Suprapubic skin (tissue), 4 donors: ENCODE measurements at regions not wholly inside any gene's neighbourhood (a gene's known extent, or its start where the extent isn't known, plus 50 kb on each side); places are given as distances from the start of the nearest gene placed in this dataset.

Source experiments
- DNase-seq, 2 donors: peaks; one replicate each; pipeline ENCODE4 v3.0.0-alpha.2; 2019; ENCODE audit warnings: low spot score in 2 of 2
- H3K27ac ChIP-seq: fragments of 200-600 bp; sonication (generic); one replicate; pipeline ENCODE4 v1.5.1; 2019
- H3K27me3 ChIP-seq: fragments of 200-600 bp; sonication (generic); one replicate; pipeline ENCODE4 v1.5.1; 2019
- H3K36me3 ChIP-seq: fragments of 200-600 bp; sonication (generic); one replicate; pipeline ENCODE4 v1.5.1; 2019
- H3K4me1 ChIP-seq: fragments of 200-600 bp; sonication (generic); one replicate; pipeline ENCODE4 v1.5.1; 2019
- H3K4me3 ChIP-seq: fragments of 200-600 bp; sonication (generic); one replicate; pipeline ENCODE4 v1.5.1; 2019; ENCODE audit warnings: mild to moderate bottlenecking
- H3K9me3 ChIP-seq: fragments of 200-600 bp; sonication (generic); one replicate; pipeline ENCODE4 v1.5.1; 2019
- CTCF ChIP-seq, 2 donors: fragments of 200-600 bp in 1 of 2; fragments of 450-650 bp in 1 of 2; sonication (generic) in 1 of 2; IDR thresholded peaks; one replicate each; pipeline ENCODE4 v1.5.1; 2016 to 2019; ENCODE audit warnings: antibody characterized with exemption in 2 of 2, mild to moderate bottlenecking in 1 of 2, moderate library complexity in 1 of 2
- EP300 ChIP-seq: sonication (generic); formaldehyde crosslinking; IDR thresholded peaks from one replicate; pipeline ENCODE4 v1.6.1; 2017; ENCODE audit warnings: antibody characterized with exemption
- POLR2A ChIP-seq, 2 donors: fragments of 450-650 bp; IDR thresholded peaks; one replicate each; pipeline ENCODE4 v1.6.1; 2017; ENCODE audit warnings: antibody characterized with exemption in 2 of 2, mild to moderate bottlenecking in 2 of 2, moderate library complexity in 2 of 2
- POLR2AphosphoS5 ChIP-seq, 3 donors: sonication (generic); formaldehyde crosslinking; IDR thresholded peaks; one replicate each; pipeline ENCODE4 v1.6.1; 2017; ENCODE audit warnings: antibody characterized with exemption in 3 of 3
- WGBS: methylation state at CpG from one replicate; pipeline ENCODE4 v1.1.5; 2018; 5-methylcytosine and 5-hydroxymethylcytosine counted together

- Histone ChIP-seq H3K27ac (no peak overlapping the region), H3K9me3 (peaks cover 4% of the 10 kb centered on the region), H3K4me1 (no peaks in the 10 kb centered on the region), H3K4me3 (no peak overlapping the region), H3K36me3 (no peaks in the 10 kb centered on the region), H3K27me3 (no peaks in the 10 kb centered on the region)
- TF ChIP-seq EP300 (no peak), POLR2A (IDR thresholded peaks at IDR 0.05) (no peak), CTCF (IDR thresholded peaks at IDR 0.05) (no peak), POLR2AphosphoS5 (IDR thresholded peaks at IDR 0.05) (no peak)
- DNase-seq = no peak
- 74% methylated on average over 1 of the region's 1 CpG for WGBS
Observed at GRCh38 chr6:153862927-153863326, 176.1 kb upstream of the OPRM1 start.

- Histone ChIP-seq H3K9me3 (peaks cover 4% of the 10 kb centered on the region), H3K4me1 (no peaks in the 10 kb centered on the region), H3K4me3 (no peak overlapping the region), H3K27me3 (no peaks in the 10 kb centered on the region), H3K27ac (no peak overlapping the region), H3K36me3 (no peaks in the 10 kb centered on the region)
- no peak for DNase-seq
- no peak for TF ChIP-seq POLR2A (IDR thresholded peaks at IDR 0.05)
- TF ChIP-seq EP300 = no peak
- TF ChIP-seq POLR2AphosphoS5 (IDR thresholded peaks at IDR 0.05) = no peak
- no peak for TF ChIP-seq CTCF (IDR thresholded peaks at IDR 0.05)
Observed at GRCh38 chr6:153862139-153862538, 176.9 kb upstream of the OPRM1 start.

- 50% methylated on average over 5 of the region's 5 CpGs for WGBS
- peaks cover 4% of the 10 kb centered on the region for H3K9me3 ChIP-seq
- H3K4me1 ChIP-seq = no peaks in the 10 kb centered on the region
- TF ChIP-seq CTCF (IDR thresholded peaks at IDR 0.05) (no peak), POLR2AphosphoS5 (IDR thresholded peaks at IDR 0.05) (no peak), POLR2A (IDR thresholded peaks at IDR 0.05) (no peak), EP300 (no peak)
- no peaks in the 10 kb centered on the region for H3K36me3 ChIP-seq
- DNase-seq = no peak
- H3K27ac ChIP-seq = no peak overlapping the region
- no peaks in the 10 kb centered on the region for H3K27me3 ChIP-seq
- H3K4me3 ChIP-seq = no peak overlapping the region
Observed at GRCh38 chr6:153858529-153858928, 180.5 kb upstream of the OPRM1 start.

- no peaks in the 10 kb centered on the region for H3K27me3 ChIP-seq
- no peak overlapping the region for H3K4me3 ChIP-seq
- no peak for TF ChIP-seq POLR2A (IDR thresholded peaks at IDR 0.05)
- no peak for TF ChIP-seq EP300
- TF ChIP-seq CTCF (IDR thresholded peaks at IDR 0.05) = no peak
- TF ChIP-seq POLR2AphosphoS5 (IDR thresholded peaks at IDR 0.05) = no peak
- 98% methylated on average over 8 of the region's 24 CpGs for WGBS
- H3K9me3 ChIP-seq = peaks cover 4% of the 10 kb centered on the region
- no peak for DNase-seq
- no peaks in the 10 kb centered on the region for H3K4me1 ChIP-seq
- no peaks in the 10 kb centered on the region for H3K36me3 ChIP-seq
- H3K27ac ChIP-seq = no peak overlapping the region
Observed at GRCh38 chr6:153856929-153857376, 182.1 kb upstream of the OPRM1 start.

- DNase-seq = no peak
- WGBS = 79% methylated on average over 2 of the region's 2 CpGs
- Histone ChIP-seq H3K36me3 (no peaks in the 10 kb centered on the region), H3K4me1 (no peaks in the 10 kb centered on the region), H3K4me3 (no peak overlapping the region), H3K9me3 (no peaks in the 10 kb centered on the region), H3K27me3 (no peaks in the 10 kb centered on the region), H3K27ac (no peak overlapping the region)
- TF ChIP-seq POLR2AphosphoS5 (IDR thresholded peaks at IDR 0.05) (no peak), POLR2A (IDR thresholded peaks at IDR 0.05) (no peak), EP300 (no peak), CTCF (IDR thresholded peaks at IDR 0.05) (no peak)
Observed at GRCh38 chr6:153852481-153852880, 186.6 kb upstream of the OPRM1 start.
